ENCODE measurements at regions not wholly inside any gene's neighbourhood (a gene's known extent, or its start where the extent isn't known, plus 50 kb on each side); places are given as distances from the start of the nearest gene placed in this dataset.
"Not testable (repeated sequence)": the region's sequence is repeated elsewhere in the genome, so short reads cannot be mapped to it uniquely, and the experiment has no call there.

DNA sequence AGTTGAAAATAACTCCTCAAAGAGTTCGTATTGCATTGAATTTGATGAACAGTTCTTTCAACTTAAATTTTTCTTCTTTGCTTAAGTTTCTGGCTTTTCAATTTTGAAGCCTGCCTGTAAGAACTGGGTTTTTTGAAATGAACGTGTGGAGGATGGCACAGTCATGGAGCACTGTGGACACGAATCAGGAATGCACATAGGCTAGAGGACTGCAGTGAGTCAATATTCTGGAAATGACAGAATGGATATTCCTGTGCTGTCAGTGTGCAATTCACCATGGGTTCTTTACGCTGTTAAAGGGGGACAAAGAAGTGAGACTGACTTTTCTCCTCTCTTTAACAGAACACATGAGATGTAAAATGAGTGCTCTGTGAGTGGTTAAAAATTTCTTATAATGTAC, 368.0 kb upstream of the AGA start:
- ATAC-seq (ENCODE audit: low read depth): no peak
- Histone ChIP-seq H3K27ac (ENCODE audit: poor library complexity, severe bottlenecking) (no peak overlapping the region), H3K4me3 (ENCODE audit: severe bottlenecking) (no peak overlapping the region), H3K27me3 (ENCODE audit: insufficient read depth, poor library complexity, severe bottlenecking) (no peaks in the 10 kb centered on the region), H3K4me1 (ENCODE audit: insufficient read depth, poor library complexity, severe bottlenecking) (no peaks in the 10 kb centered on the region), H3K36me3 (ENCODE audit: low read depth) (no peaks in the 10 kb centered on the region), H3K9me3 (ENCODE audit: severe bottlenecking) (no peaks in the 10 kb centered on the region)
- no peak for DNase-seq (ENCODE audit: low spot score)
- TF ChIP-seq, protein P1, sequence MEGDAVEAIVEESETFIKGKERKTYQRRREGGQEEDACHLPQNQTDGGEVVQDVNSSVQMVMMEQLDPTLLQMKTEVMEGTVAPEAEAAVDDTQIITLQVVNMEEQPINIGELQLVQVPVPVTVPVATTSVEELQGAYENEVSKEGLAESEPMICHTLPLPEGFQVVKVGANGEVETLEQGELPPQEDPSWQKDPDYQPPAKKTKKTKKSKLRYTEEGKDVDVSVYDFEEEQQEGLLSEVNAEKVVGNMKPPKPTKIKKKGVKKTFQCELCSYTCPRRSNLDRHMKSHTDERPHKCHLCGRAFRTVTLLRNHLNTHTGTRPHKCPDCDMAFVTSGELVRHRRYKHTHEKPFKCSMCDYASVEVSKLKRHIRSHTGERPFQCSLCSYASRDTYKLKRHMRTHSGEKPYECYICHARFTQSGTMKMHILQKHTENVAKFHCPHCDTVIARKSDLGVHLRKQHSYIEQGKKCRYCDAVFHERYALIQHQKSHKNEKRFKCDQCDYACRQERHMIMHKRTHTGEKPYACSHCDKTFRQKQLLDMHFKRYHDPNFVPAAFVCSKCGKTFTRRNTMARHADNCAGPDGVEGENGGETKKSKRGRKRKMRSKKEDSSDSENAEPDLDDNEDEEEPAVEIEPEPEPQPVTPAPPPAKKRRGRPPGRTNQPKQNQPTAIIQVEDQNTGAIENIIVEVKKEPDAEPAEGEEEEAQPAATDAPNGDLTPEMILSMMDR (IDR thresholded peaks at IDR 0.05; ENCODE audit: poor library complexity, severe bottlenecking): no peak

DNA sequence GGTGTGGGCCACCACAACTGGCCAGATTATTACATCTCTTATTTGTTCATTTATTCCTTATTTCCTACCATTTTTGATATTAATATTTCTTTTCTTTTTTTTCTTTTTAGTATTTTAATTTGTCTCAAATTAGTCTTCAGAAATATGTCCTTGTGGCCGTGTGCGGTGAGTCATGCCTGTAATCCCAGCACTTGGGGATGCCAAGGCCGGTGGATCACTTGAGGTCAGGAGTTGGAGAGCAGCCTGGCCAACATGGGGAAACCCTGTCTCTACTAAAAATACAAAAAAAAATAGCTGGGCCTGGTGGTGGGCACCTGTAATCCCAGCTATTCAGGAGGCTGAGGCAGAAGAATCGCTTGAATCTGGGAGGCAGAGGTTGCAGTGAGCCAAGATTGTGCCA, 376.2 kb upstream of the AGA start:
- not testable (repeated sequence) for H3K9me3 ChIP-seq (ENCODE audit: severe bottlenecking); H3K4me3 ChIP-seq (ENCODE audit: severe bottlenecking); ATAC-seq (ENCODE audit: low read depth); H3K4me1 ChIP-seq (ENCODE audit: insufficient read depth, poor library complexity, severe bottlenecking); DNase-seq (ENCODE audit: low spot score); H3K27me3 ChIP-seq (ENCODE audit: insufficient read depth, poor library complexity, severe bottlenecking); H3K27ac ChIP-seq (ENCODE audit: poor library complexity, severe bottlenecking); H3K36me3 ChIP-seq (ENCODE audit: low read depth)

DNA sequence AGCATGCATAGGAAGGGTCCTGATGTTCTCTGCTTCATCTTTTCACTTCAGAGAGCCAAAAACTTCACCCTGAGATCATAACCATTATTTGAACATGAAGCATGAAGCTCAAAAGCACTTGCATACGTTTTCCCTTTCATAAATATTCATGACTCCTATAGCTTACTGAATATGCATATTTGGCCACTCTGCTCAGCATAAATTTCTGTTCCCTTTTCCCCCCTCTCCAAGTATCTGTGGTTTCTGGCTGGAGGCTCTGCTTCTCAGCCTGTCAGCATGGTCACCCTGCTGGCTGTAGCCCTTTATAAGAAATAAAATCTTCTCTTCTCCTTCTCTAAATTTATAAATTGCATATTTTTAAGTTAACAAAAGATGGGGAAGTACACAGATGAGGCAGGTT, 384.7 kb upstream of the AGA start:
- TF ChIP-seq, protein P1 (IDR thresholded peaks at IDR 0.05; ENCODE audit: poor library complexity, severe bottlenecking): no peak
- Histone ChIP-seq H3K4me1 (ENCODE audit: insufficient read depth, poor library complexity, severe bottlenecking) (no peaks in the 10 kb centered on the region), H3K27me3 (ENCODE audit: insufficient read depth, poor library complexity, severe bottlenecking) (no peaks in the 10 kb centered on the region), H3K27ac (ENCODE audit: poor library complexity, severe bottlenecking) (no peak overlapping the region), H3K9me3 (ENCODE audit: severe bottlenecking) (no peaks in the 10 kb centered on the region), H3K4me3 (ENCODE audit: severe bottlenecking) (no peak overlapping the region), H3K36me3 (ENCODE audit: low read depth) (no peaks in the 10 kb centered on the region)
- no peak for ATAC-seq (ENCODE audit: low read depth)
- DNase-seq (ENCODE audit: low spot score): no peak

DNA sequence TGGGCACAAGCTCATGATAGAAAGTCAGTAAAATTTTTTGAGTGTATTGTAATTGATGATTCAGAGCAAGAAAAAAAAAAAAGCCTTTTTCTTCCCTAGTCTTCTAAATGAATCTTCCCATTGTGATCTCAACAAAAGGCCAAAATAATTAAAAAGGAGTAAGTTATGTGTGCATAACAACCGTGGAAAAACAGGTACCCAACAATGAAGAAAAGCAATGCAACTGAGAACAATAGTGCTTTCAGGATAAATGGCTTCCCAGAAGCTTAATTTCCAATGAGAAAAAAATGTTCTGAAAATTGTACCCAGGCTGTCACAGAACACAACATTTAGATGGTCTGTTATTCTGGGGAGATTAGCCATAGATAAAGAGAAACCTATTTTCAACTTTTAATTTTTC, 399.0 kb upstream of the AGA start:
- no peak for DNase-seq (ENCODE audit: low spot score)
- no peak for ATAC-seq (ENCODE audit: low read depth)
- H3K27me3 ChIP-seq (ENCODE audit: insufficient read depth, poor library complexity, severe bottlenecking): no peaks in the 10 kb centered on the region
- no peaks in the 10 kb centered on the region for H3K4me1 ChIP-seq (ENCODE audit: insufficient read depth, poor library complexity, severe bottlenecking)
- H3K27ac ChIP-seq (ENCODE audit: poor library complexity, severe bottlenecking): no peak overlapping the region
- H3K9me3 ChIP-seq (ENCODE audit: severe bottlenecking): no peaks in the 10 kb centered on the region
- H3K4me3 ChIP-seq (ENCODE audit: severe bottlenecking): no peak overlapping the region
- no peaks in the 10 kb centered on the region for H3K36me3 ChIP-seq (ENCODE audit: low read depth)
- TF ChIP-seq, protein P1 (IDR thresholded peaks at IDR 0.05; ENCODE audit: poor library complexity, severe bottlenecking): no peak

DNA sequence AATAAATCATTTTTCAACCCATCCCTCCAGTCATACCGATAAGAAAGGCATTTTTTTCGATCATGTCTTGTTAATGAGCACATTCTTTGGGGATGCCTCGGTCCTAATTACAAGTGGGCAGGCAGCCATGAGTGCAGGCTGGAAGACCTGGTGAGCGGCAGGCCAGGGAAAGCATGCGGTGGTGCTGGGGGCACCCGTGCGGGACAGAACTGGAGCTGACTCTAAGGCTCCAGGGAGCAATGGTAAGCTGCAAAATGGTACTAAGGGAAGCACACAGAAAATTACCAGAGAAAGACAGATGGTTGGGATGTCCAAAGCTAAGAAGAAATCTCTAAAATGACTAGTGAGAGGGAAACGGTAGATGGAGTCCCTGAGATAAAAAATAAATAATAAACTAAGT, 411.0 kb upstream of the AGA start:
- Histone ChIP-seq H3K36me3 (ENCODE audit: low read depth) (no peaks in the 10 kb centered on the region), H3K4me1 (ENCODE audit: insufficient read depth, poor library complexity, severe bottlenecking) (no peaks in the 10 kb centered on the region), H3K27me3 (ENCODE audit: insufficient read depth, poor library complexity, severe bottlenecking) (no peaks in the 10 kb centered on the region), H3K27ac (ENCODE audit: poor library complexity, severe bottlenecking) (no peak overlapping the region), H3K4me3 (ENCODE audit: severe bottlenecking) (no peak overlapping the region), H3K9me3 (ENCODE audit: severe bottlenecking) (peaks cover 2% of the 10 kb centered on the region)
- ATAC-seq (ENCODE audit: low read depth): no peak
- DNase-seq (ENCODE audit: low spot score): no peak
- TF ChIP-seq, protein P1 (IDR thresholded peaks at IDR 0.05; ENCODE audit: poor library complexity, severe bottlenecking): no peak

Measured in RWPE2 (cell line).